OCI-LY1 (cell line): ENCODE measurements at regions not wholly inside any gene's neighbourhood (a gene's known extent, or its start where the extent isn't known, plus 50 kb on each side); places are given as distances from the start of the nearest gene placed in this dataset.

ENCODE experiments used
- EZH2 ChIP-seq: fragments of 200-600 bp; sonication (generic), shearing (Covaris generic); IDR thresholded peaks from 2 replicates; pipeline ENCODE4 v1.8.0; 2017; ENCODE audit warnings: borderline replicate concordance, mixed run types, mild to moderate bottlenecking, antibody characterized with exemption, low read length, moderate library complexity, mixed read lengths
- TF ChIP-seq, protein P1 (sequence below): fragments of 200-600 bp; sonication (generic), shearing (Covaris generic); IDR thresholded peaks from 2 replicates; pipeline ENCODE4 v1.5.1; 2017; ENCODE audit warnings: mild to moderate bottlenecking, antibody characterized with exemption, low read length, moderate library complexity, mixed read lengths

DNA sequence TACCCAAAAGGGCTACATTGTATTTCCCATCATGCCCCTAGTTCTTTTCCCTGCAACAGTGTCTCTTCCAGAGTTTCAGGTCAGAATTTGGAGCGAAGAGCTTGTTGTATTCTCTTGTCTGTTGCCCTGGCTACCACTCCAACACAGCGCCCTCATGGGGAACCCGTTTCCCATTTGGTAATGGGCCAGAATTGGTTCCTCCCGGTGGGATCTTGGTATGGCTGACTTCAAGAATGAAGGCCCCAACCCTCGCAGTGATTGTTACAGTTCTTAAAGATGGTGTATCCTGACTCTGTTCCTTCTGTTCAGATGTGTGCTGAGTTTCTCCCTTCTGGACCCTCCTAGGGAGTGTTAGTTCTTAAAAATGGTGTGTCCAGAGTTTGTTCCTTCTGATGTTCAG, 110.5 kb upstream of the ZNF32 start:
- TF ChIP-seq, protein P1, sequence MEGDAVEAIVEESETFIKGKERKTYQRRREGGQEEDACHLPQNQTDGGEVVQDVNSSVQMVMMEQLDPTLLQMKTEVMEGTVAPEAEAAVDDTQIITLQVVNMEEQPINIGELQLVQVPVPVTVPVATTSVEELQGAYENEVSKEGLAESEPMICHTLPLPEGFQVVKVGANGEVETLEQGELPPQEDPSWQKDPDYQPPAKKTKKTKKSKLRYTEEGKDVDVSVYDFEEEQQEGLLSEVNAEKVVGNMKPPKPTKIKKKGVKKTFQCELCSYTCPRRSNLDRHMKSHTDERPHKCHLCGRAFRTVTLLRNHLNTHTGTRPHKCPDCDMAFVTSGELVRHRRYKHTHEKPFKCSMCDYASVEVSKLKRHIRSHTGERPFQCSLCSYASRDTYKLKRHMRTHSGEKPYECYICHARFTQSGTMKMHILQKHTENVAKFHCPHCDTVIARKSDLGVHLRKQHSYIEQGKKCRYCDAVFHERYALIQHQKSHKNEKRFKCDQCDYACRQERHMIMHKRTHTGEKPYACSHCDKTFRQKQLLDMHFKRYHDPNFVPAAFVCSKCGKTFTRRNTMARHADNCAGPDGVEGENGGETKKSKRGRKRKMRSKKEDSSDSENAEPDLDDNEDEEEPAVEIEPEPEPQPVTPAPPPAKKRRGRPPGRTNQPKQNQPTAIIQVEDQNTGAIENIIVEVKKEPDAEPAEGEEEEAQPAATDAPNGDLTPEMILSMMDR = no peak
- TF ChIP-seq EZH2 = no peak
